Upper lobe of left lung (tissue), 4 donors: ENCODE measurements at regions not wholly inside any gene's neighbourhood (a gene's known extent, or its start where the extent isn't known, plus 50 kb on each side); places are given as distances from the start of the nearest gene placed in this dataset.

Experiments
- EP300 ChIP-seq, 4 donors: sonication (generic); formaldehyde crosslinking; IDR thresholded peaks; one replicate each; pipeline ENCODE4 v1.5.1; 2017; ENCODE audit warnings: antibody characterized with exemption in 4 of 4, control low read depth in 2 of 4
- POLR2A ChIP-seq, 4 donors: fragments of 450-650 bp; IDR thresholded peaks; one replicate each; pipeline ENCODE4 v1.5.1; 2016 to 2017; ENCODE audit warnings: antibody characterized with exemption in 4 of 4, mild to moderate bottlenecking in 2 of 4
- TF ChIP-seq, protein P1 (sequence below), 6 experiments: fragments of 450-650 bp in 4 of 6; fragments of 200-600 bp in 2 of 6; sonication (generic) in 2 of 6; IDR thresholded peaks; one replicate each; pipeline ENCODE4 v1.5.1; 2016 to 2019; ENCODE audit warnings: antibody characterized with exemption in 6 of 6

DNA sequence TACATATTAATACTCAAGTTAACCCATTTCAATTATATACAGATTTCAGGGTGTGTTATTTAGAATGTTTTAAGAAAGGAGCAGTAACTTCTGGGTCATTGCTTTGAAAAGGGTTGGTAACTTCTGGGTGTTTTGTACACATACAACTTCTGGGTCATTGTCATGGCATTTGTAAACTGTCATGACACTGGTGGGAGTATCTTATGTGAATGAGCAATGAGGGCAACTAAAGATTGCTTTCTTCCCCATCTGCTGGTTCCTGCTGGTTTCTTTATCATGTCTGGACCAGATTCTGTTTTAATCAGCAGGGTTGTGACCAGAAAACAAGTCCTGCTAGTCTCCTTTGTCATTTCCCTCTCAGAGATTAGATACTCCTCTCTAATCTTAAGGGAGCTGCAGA lies 713.3 kb downstream of the LRFN5 start:
- TF ChIP-seq EP300 (IDR thresholded peaks at IDR 0.05) (no peak), POLR2A (IDR thresholded peaks at IDR 0.05) (no peak)
- TF ChIP-seq, protein P1, sequence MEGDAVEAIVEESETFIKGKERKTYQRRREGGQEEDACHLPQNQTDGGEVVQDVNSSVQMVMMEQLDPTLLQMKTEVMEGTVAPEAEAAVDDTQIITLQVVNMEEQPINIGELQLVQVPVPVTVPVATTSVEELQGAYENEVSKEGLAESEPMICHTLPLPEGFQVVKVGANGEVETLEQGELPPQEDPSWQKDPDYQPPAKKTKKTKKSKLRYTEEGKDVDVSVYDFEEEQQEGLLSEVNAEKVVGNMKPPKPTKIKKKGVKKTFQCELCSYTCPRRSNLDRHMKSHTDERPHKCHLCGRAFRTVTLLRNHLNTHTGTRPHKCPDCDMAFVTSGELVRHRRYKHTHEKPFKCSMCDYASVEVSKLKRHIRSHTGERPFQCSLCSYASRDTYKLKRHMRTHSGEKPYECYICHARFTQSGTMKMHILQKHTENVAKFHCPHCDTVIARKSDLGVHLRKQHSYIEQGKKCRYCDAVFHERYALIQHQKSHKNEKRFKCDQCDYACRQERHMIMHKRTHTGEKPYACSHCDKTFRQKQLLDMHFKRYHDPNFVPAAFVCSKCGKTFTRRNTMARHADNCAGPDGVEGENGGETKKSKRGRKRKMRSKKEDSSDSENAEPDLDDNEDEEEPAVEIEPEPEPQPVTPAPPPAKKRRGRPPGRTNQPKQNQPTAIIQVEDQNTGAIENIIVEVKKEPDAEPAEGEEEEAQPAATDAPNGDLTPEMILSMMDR (IDR thresholded peaks at IDR 0.05) = no peak
